H9 (cell line): ENCODE measurements at regions not wholly inside any gene's neighbourhood (a gene's known extent, or its start where the extent isn't known, plus 50 kb on each side); places are given as distances from the start of the nearest gene placed in this dataset.

Experiments used
- DNase-seq: peaks from one replicate; pipeline ENCODE4 v3.0.0-alpha.2; 2017
- H2AFZ ChIP-seq: one replicate; pipeline ENCODE4 v1.6.1; 2013; ENCODE audit warnings: mild to moderate bottlenecking, low read length, control low read depth, moderate library complexity
- H2AK5ac ChIP-seq: 2 replicates; pipeline ENCODE4 v1.6.1; 2013; ENCODE audit warnings: low read length, control low read depth, mixed read lengths; ENCODE audit not compliant: insufficient read length
- H2BK120ac ChIP-seq: one replicate; pipeline ENCODE4 v1.6.1; 2013; ENCODE audit warnings: low read depth, mild to moderate bottlenecking, low read length, control low read depth, inconsistent platforms; ENCODE audit not compliant: poor library complexity, severe bottlenecking
- H2BK12ac ChIP-seq: 2 replicates; pipeline ENCODE4 v1.6.1; 2013; ENCODE audit warnings: low read length, control low read depth, mixed read lengths, low read depth; ENCODE audit not compliant: insufficient read length
- H2BK15ac ChIP-seq: 2 replicates; pipeline ENCODE4 v1.6.1; 2013; ENCODE audit warnings: low read depth, low read length, control low read depth
- H2BK20ac ChIP-seq: one replicate; pipeline ENCODE4 v1.6.1; 2013; ENCODE audit warnings: low read depth, mild to moderate bottlenecking, low read length, control low read depth, inconsistent platforms; ENCODE audit not compliant: poor library complexity, severe bottlenecking
- H2BK5ac ChIP-seq: 2 replicates; pipeline ENCODE4 v1.6.1; 2013; ENCODE audit warnings: low read length, control low read depth, mixed read lengths; ENCODE audit not compliant: insufficient read length
- H3K14ac ChIP-seq: 2 replicates; pipeline ENCODE4 v1.6.1; 2013; ENCODE audit warnings: low read length, control low read depth; ENCODE audit not compliant: insufficient read depth
- H3K18ac ChIP-seq: 2 replicates; pipeline ENCODE4 v1.6.1; 2013; ENCODE audit warnings: low read depth, mild to moderate bottlenecking, mixed read lengths, low read length, control low read depth; ENCODE audit not compliant: insufficient read length
- H3K23ac ChIP-seq: 2 replicates; pipeline ENCODE4 v1.6.1; 2013; ENCODE audit warnings: low read length, control low read depth, mixed read lengths, low read depth; ENCODE audit not compliant: insufficient read length
- H3K23me2 ChIP-seq: 2 replicates; pipeline ENCODE4 v1.6.1; 2013; ENCODE audit warnings: low read depth, mild to moderate bottlenecking, mixed read lengths, low read length, control low read depth; ENCODE audit not compliant: insufficient read length, poor library complexity, severe bottlenecking
- H3K27ac ChIP-seq: 2 replicates; pipeline ENCODE4 v1.5.1; 2013; ENCODE audit warnings: low read length, control low read depth, mixed read lengths, low read depth; ENCODE audit not compliant: insufficient read length
- H3K27me3 ChIP-seq: 2 replicates; pipeline ENCODE4 v1.6.1; 2013; ENCODE audit warnings: low read length, control low read depth, inconsistent platforms; ENCODE audit not compliant: insufficient read depth
- H3K4ac ChIP-seq: 2 replicates; pipeline ENCODE4 v1.6.1; 2013; ENCODE audit warnings: low read depth, mild to moderate bottlenecking, control low read depth, inconsistent platforms, low read length, moderate library complexity
- H3K4me1 ChIP-seq: 2 replicates; pipeline ENCODE4 v1.6.1; 2013; ENCODE audit warnings: low read length, control low read depth, inconsistent platforms; ENCODE audit not compliant: insufficient read depth
- H3K4me2 ChIP-seq: 2 replicates; pipeline ENCODE4 v1.6.1; 2013; ENCODE audit warnings: low read length, control low read depth, mixed read lengths; ENCODE audit not compliant: insufficient read length, insufficient read depth
- H3K56ac ChIP-seq: 2 replicates; pipeline ENCODE4 v1.6.1; 2013; ENCODE audit warnings: low read depth, mild to moderate bottlenecking, mixed read lengths, low read length, control low read depth; ENCODE audit not compliant: insufficient read length
- H3K79me1 ChIP-seq: 2 replicates; pipeline ENCODE4 v1.6.1; 2013; ENCODE audit warnings: low read depth, mild to moderate bottlenecking, moderate library complexity, low read length, control low read depth, inconsistent platforms; ENCODE audit not compliant: insufficient read depth, poor library complexity, severe bottlenecking
- H3K79me2 ChIP-seq: 2 replicates; pipeline ENCODE4 v1.6.1; 2013; ENCODE audit warnings: low read length, control low read depth, inconsistent platforms; ENCODE audit not compliant: insufficient read depth
- H3K9ac ChIP-seq: 2 replicates; pipeline ENCODE4 v1.6.1; 2013; ENCODE audit warnings: low read length, control low read depth, mixed read lengths; ENCODE audit not compliant: insufficient read length; ENCODE audit errors: extremely low read depth
- H3K9me3 ChIP-seq: one replicate; pipeline ENCODE4 v1.6.1; 2013; ENCODE audit warnings: low read depth, low read length, inconsistent platforms; ENCODE audit not compliant: control insufficient read depth
- H3T11ph ChIP-seq: one replicate; pipeline ENCODE4 v1.6.1; 2013; ENCODE audit warnings: mild to moderate bottlenecking, low read length, control low read depth, inconsistent platforms
- H4K20me1 ChIP-seq: one replicate; pipeline ENCODE4 v1.6.1; 2013; ENCODE audit not compliant: control insufficient read depth, insufficient read length, insufficient read depth
- H4K5ac ChIP-seq: 2 replicates; pipeline ENCODE4 v1.6.1; 2013; ENCODE audit warnings: low read depth, mild to moderate bottlenecking, mixed read lengths, low read length, control low read depth; ENCODE audit not compliant: insufficient read length
- H4K8ac ChIP-seq: replicated peaks from 2 replicates; pipeline ENCODE4 v1.6.1; 2013; ENCODE audit warnings: low read length, control low read depth, mixed read lengths, low read depth; ENCODE audit not compliant: insufficient read length
- H4K91ac ChIP-seq: 2 replicates; pipeline ENCODE4 v1.6.1; 2013; ENCODE audit warnings: low read depth, mild to moderate bottlenecking, moderate library complexity, mixed read lengths, low read length, control low read depth; ENCODE audit not compliant: insufficient read length
- H3K27ac Mint-ChIP-seq, 3 experiments: 2 replicates in 2 of 3; 3 replicates in 1 of 3; pipeline ENCODE4 v1.8.0; 2020 to 2021; ENCODE audit warnings: mixed read lengths in 3 of 3, mild to moderate bottlenecking in 1 of 3, moderate library complexity in 1 of 3
- H3K27me3 Mint-ChIP-seq: 2 replicates; pipeline ENCODE4 v1.8.0; 2021; ENCODE audit warnings: low read depth, mild to moderate bottlenecking, moderate library complexity, mixed read lengths
- H3K36me3 Mint-ChIP-seq, 3 experiments: 2 replicates in 2 of 3; 3 replicates in 1 of 3; pipeline ENCODE4 v1.8.0; 2020 to 2021; ENCODE audit warnings: low read depth in 3 of 3, mixed read lengths in 3 of 3; ENCODE audit not compliant: insufficient read depth in 1 of 3
- H3K4me1 Mint-ChIP-seq, 2 experiments: 2 replicates each; pipeline ENCODE4 v1.8.0; 2020; ENCODE audit warnings: mixed read lengths in 2 of 2
- H3K4me3 Mint-ChIP-seq, 2 experiments: 2 replicates in 1 of 2; 3 replicates in 1 of 2; pipeline ENCODE4 v1.8.0; 2020 to 2021; ENCODE audit warnings: mild to moderate bottlenecking in 2 of 2, mixed read lengths in 2 of 2, moderate library complexity in 1 of 2
- H3K9me3 Mint-ChIP-seq, 2 experiments: 2 replicates in 1 of 2; 3 replicates in 1 of 2; pipeline ENCODE4 v1.8.0; 2020; ENCODE audit warnings: mild to moderate bottlenecking in 2 of 2, mixed read lengths in 2 of 2, moderate library complexity in 1 of 2
- whole genome bisulfite sequencing: extraction: QIAGEN DNeasy Blood & Tissue Kit; methylation state at CpG from one replicate; pipeline ENCODE4 v1.1.7; 2013; ENCODE audit warnings: missing lambda C conversion rate, low lambda C conversion rate, mixed read lengths; ENCODE audit not compliant: insufficient read length; ENCODE audit errors: extremely low coverage; 5-methylcytosine and 5-hydroxymethylcytosine counted together
- TF ChIP-seq, protein P1 (sequence below): fragments of 200-600 bp; sonication (generic); conservative IDR thresholded peaks from 3 replicates; pipeline ENCODE4 v1.8.0; 2021; ENCODE audit warnings: antibody characterized with exemption, mild to moderate bottlenecking

DNA sequence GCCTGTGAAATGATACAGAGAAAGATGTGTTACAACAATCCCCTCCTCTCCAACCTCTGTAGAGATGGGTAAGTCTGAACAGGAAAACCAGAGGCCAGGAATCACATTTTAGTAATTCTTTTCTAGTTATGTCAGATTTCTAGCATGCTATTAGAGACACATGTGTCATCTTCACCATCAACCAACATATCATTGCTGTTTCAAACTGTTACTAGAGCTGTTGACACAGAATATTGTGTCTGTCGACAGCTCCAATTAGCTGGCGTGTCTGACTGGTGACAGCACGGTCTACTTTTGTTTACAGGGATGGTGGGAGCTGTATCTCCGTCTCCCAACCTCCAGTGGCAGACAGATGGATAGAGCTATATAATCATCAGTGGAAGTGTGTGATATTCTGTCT, 393.2 kb downstream of the SOX2 start:
- H3K4me3 Mint-ChIP-seq = no peak overlapping the region
- H3K9me3 ChIP-seq = no peaks in the 10 kb centered on the region
- H3K27me3 ChIP-seq = no peaks in the 10 kb centered on the region; the same call in 1 of the 2 replicates
- TF ChIP-seq, protein P1, sequence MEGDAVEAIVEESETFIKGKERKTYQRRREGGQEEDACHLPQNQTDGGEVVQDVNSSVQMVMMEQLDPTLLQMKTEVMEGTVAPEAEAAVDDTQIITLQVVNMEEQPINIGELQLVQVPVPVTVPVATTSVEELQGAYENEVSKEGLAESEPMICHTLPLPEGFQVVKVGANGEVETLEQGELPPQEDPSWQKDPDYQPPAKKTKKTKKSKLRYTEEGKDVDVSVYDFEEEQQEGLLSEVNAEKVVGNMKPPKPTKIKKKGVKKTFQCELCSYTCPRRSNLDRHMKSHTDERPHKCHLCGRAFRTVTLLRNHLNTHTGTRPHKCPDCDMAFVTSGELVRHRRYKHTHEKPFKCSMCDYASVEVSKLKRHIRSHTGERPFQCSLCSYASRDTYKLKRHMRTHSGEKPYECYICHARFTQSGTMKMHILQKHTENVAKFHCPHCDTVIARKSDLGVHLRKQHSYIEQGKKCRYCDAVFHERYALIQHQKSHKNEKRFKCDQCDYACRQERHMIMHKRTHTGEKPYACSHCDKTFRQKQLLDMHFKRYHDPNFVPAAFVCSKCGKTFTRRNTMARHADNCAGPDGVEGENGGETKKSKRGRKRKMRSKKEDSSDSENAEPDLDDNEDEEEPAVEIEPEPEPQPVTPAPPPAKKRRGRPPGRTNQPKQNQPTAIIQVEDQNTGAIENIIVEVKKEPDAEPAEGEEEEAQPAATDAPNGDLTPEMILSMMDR = no peak
- no peak overlapping the region for H2BK12ac ChIP-seq
- no peaks in the 10 kb centered on the region for H3K27me3 Mint-ChIP-seq
- no peaks in the 10 kb centered on the region for H3K79me2 ChIP-seq
- no peak overlapping the region for H3K56ac ChIP-seq
- no peak overlapping the region for H2BK120ac ChIP-seq
- no peaks in the 10 kb centered on the region for H3K23me2 ChIP-seq
- no peak overlapping the region for H3K27ac ChIP-seq
- H2BK5ac ChIP-seq = no peak overlapping the region
- H4K5ac ChIP-seq = no peak overlapping the region
- H2AFZ ChIP-seq = no peak overlapping the region
- no peaks in the 10 kb centered on the region for H3K4me1 ChIP-seq
- H4K91ac ChIP-seq = no peak overlapping the region
- no peaks in the 10 kb centered on the region for H3K79me1 ChIP-seq
- no peak overlapping the region for H3K18ac ChIP-seq
- no peaks in the 10 kb centered on the region for H4K20me1 ChIP-seq
- no peak overlapping the region for H3K9ac ChIP-seq
- no peak for DNase-seq
- H3K14ac ChIP-seq = no peak overlapping the region
- H3K27ac Mint-ChIP-seq = no peak overlapping the region; a peak in 1 of 7 replicates
- H3K23ac ChIP-seq = no peak overlapping the region
- H3K9me3 Mint-ChIP-seq = peaks cover 20 to 21% of the 10 kb centered on the region in 2 experiments
- no peak overlapping the region for H3K4me2 ChIP-seq
- no peak overlapping the region for H2AK5ac ChIP-seq
- WGBS = no CpG with 5 or more reads among the region's 4 CpGs
- no peak overlapping the region for H3K4ac ChIP-seq
- no peak overlapping the region for H4K8ac ChIP-seq
- H3K36me3 Mint-ChIP-seq = peaks cover 4 to 22% (median 13%) of the 10 kb centered on the region in 3 experiments; a peak in 6 of 7 replicates
- H3K4me1 Mint-ChIP-seq = no peaks in the 10 kb centered on the region
- no peak overlapping the region for H2BK20ac ChIP-seq
- H2BK15ac ChIP-seq = no peak overlapping the region
- H3T11ph ChIP-seq = no peak overlapping the region
